HG03060 (cell line): ENCODE measurements at regions not wholly inside any gene's neighbourhood (a gene's known extent, or its start where the extent isn't known, plus 50 kb on each side); places are given as distances from the start of the nearest gene placed in this dataset.

Experiments used
- ATAC-seq: cut with Tn5 transposase; IDR thresholded peaks from one replicate; pipeline ENCODE4 v1.9.1; 2021; ENCODE audit warnings: low read depth, moderate number of reproducible peaks; ENCODE audit not compliant: unreplicated experiment

DNA sequence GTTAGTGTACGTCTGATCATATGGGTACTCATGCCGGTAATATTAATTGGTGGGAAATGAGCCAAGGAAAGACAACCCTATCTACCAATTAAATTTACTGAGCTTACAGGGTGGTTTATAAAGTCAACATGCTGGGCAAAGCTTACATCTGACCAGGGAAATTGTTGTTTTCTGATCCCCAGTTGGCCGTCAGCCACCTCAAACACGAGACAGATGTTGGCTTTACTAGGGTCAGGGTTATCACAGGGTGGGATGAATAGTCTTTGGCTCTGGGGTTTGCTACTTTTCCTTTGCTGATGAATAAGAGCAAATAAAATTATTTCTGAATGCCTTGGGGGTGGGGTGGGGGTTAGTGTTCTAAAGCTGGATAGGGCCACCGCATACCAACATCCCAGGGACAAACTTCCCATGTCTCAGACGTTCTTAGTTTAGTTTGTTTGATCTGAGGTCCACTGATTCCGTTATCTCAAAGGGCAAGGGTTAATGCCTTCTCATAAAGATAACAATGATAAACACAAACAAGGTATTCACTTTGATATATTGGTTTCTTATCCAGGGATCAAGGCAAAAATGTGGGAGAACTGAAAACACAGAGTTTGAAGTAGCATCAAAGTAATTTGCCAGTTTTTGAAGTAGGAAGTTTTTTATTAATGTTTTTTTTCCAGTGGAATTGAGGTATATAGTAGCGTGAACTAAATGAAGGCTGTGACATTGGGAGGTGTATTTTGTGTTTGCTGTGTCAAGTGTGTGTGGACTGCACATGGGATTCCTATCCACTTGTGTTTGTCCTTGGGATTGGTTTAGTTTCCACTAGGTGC lies 109.1 kb upstream of the RPS23 start:
- ATAC-seq: no peak

DNA sequence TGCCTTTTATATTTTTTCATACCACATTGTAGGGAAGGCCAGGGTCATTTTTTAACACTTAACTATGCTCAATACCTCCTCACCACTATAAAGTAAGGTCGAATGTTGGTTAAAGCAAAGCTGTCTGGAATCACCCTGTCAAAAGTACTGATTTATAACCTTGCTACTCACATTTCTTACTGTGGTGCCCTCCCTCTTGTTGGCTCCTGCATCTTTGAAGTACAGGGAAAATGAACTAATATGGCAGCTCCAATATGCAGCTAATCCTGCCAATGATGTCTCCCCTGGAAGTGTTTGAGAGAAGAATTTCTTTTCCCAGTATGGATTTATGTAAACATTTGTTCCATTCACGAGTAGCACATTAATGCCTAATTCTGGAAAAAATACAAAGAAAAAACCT lies 108.4 kb upstream of the RPS23 start:
- ATAC-seq: no peak

DNA sequence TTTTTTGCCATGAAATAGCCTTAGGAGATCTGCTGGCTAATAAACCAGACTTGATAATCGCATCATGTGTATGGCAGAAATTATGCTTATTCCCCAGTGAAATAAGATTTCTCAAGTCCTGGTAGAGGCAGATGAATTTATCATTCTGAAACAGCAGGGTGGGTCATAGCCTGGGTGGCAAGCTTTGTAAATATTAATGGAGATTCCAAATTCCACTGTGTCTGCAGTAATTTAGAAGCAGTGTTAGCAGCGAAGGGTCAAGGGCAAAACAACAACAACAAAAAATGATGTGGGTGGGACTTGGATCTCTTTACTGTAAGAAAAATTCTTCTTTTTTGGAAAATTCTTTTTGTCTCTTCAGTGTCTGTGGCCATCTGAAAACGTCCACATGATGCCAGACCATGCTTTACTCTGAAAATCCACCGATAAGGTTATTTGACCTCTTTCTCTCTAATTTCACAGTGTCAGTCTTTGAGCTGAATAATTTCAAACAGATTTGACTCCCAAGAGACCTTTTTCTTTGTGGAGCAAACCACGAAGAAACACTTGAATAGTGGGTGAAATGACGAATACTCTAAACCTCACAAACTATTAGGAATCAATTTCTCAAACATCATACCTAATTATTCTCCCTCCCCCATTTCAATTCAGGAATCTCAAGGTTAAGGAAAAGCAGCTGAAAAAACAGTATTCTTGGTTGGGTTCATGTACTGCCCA lies 106.0 kb upstream of the RPS23 start:
- no peak for ATAC-seq

DNA sequence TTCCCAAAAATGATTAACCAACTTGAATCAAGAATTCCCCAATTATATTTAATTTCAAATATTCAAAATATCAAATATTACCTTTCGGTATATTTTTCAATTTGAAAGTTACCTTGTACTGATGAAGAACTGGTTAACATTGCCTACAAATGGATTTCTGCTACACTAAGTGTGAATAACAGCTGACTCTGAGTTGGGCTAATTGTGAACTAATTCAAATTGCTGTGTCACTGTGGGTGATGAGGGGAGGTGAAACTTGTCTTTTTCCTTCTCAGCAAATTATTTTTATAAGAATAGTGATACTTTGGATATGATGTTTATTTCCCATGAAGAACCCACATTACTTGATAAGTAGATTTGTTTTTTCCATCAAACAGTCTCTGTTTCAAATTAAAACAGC lies 103.4 kb upstream of the RPS23 start:
- no peak for ATAC-seq

DNA sequence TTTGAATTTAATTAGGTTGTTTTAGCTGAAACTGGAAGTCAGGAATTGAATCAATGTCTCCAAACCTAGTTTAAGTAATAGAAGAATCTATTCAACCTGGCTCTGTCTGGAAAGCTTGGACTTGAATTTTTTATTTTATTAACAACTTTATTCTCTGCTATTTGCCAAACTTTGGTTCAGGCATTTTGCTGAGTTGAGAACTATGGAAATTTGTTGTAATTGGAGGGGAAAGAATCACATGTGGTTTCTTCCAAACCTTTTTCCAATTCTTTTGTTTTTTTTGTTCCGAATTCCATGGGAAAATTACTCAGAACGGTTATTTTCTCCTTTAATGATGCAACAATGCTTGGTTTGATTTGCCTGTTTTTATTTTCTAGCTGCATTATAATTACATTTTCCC lies 98.2 kb upstream of the RPS23 start:
- no peak for ATAC-seq

DNA sequence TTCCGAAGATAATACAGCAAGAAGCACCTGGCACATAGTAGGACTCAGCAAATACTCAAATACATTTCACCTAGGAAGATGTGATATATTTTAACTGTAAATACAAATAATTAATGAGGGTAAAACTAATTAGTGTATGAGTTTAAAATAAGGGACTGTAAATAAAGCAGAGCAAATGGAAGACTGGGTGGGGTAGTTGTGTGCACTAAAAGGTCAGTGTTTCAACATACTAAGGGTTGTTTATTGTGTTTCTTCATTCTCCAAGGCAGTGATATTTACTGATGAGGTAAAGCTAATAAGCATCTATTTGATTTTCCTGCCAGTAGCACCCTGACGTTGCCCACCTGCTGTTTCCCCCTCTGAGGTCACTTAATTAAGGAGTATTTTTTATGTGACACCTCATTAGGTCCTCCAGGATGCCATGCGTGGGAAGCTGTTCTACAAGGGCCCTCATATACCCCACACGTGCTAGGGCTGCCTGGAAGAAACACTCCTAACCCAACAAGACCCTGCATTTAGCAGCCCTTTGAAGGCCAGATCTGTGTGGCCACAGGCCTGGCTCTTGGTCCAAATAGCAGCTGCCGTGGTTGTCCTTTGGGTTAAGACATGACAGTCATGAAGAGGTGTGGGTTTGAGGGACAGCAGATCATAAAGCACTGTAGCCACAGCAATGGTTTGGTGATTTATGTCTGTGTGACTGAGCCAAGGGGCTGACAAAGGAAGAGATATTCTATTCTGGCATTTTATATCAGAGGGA lies 97.5 kb upstream of the RPS23 start:
- ATAC-seq: no peak

DNA sequence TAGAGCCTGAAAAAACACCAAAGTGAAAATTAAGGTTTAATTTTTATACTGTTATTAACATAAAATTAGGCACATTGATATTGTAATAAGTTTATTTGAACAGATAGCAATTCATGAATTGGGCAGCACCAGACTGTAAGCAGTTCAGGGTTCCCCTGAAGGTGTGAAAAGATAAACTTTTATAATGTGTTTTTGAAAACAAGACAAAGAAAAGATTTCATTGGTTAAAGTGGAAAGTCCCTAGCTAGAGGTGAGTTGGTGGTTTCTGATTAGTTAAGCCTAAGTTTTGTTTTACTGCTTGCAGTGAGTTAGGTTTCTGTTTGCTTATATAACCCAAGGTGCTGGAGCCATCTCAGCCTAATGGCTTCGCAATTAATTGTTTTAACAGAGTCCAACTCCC lies 96.5 kb upstream of the RPS23 start:
- no peak for ATAC-seq

DNA sequence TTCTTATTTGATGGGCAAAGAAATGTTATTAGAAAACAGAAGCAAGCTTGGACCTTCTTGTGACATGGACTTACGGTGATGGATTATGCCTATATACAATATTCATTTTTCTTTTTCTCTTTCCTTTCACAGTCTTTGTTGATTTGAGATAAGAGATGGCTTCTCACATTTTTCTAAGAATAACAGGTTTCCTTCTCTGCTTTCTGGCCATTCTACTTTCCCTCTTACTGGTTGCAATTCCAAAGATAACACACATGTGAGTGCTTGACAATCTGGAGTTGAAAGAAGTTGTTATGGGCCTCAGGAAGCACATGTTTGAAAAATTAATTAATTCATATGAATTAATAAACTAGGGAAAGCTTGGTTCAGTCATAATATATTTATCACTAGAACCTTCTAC lies 89.8 kb upstream of the RPS23 start:
- ATAC-seq: no peak

DNA sequence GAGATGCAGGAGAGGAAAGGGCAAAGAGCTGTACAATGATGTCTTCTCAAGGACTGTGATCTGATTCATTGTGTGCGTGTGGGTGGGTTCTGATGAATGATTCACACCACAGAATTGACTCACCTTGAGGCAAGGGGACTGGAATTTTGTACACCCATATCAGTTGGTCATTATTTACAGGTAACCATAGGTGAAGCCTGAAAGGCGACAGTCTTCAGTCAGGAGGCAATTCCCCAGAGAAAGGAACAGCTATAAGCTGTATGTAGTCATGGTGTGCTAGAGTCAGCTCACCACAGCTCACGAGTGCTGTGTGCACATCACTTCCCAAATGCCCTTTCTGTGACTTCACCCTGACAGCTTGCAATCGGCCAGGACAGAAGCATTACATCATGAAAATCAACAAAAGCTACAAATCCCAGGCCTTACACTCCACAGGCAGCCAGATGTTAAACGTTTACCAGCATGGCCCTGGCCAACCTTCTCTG lies 87.6 kb upstream of the RPS23 start:
- no peak for ATAC-seq

DNA sequence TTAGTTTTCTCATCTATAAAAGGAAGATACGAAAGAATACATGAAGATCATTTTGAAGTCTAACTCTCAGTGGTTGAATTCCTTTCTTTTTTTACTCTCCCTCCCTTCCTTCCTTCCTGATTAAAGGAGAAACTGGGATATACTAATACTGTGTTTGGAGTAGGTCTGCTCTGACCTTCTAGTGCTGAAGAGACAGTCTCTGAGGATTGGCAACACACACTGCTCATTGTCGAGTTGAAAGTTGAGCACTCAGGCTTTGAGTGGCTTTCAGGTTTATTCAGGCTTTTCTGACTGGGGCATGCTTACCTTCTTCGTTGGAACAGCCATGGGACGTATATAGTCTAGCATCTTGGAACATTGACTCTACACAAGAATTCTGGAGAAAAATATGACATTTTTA lies 86.9 kb upstream of the RPS23 start:
- ATAC-seq: no peak

DNA sequence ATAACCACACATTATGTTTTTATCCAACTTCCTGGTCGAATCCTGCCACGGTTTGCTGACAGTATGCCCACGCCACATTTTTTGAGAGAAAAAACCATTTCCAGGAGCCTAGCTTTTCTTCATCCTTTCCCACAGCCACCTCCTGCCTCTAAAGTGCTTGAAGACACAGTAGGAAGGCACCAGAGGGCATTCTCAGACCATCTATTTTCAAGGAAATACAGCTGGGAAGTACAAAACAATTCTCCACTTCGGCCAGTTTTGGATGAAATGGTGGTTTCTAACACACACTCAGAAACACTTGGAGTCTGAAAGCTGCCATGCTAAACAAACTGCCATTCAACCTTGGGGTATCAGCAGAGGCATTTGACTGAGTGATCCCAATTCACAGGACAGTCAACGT lies 86.3 kb upstream of the RPS23 start:
- ATAC-seq: no peak

DNA sequence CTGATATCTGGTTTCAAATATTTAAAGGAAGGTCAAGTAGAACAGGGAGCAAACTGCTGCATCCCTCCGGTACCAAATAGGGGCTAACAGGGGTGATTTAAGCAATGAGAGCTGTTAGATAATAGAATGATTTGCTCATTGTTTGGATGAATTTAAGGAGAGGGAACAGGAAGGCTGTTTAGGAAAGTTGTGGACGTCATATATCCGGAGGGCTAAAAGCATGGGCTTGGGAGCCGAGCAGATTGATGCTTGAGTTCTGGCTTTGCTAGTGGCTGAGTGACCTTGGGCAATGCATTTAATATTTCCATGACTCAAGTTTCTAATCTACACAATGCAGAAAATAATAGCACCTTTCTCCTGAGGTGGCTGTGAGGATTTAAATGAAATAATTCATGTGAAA lies 85.4 kb upstream of the RPS23 start:
- ATAC-seq: no peak

DNA sequence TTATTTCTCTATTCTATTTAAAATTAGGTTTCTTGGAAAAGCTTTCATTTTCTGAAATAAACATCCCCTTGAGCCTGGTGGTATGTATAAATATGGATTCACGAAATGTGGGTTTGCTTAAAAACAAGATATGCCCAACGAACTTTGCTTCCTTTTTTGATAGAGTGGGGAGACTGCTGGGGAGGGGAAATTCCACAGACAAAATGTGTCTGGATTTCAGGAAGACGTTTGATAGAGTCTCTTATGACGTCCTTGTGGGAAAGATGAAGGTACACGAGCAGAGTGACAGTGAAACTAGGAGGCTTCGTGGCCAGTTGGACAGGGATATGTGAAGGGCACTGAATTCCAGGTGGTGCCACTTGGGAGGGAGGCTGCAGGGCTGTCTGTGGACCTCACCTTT lies 84.5 kb upstream of the RPS23 start:
- ATAC-seq: no peak

DNA sequence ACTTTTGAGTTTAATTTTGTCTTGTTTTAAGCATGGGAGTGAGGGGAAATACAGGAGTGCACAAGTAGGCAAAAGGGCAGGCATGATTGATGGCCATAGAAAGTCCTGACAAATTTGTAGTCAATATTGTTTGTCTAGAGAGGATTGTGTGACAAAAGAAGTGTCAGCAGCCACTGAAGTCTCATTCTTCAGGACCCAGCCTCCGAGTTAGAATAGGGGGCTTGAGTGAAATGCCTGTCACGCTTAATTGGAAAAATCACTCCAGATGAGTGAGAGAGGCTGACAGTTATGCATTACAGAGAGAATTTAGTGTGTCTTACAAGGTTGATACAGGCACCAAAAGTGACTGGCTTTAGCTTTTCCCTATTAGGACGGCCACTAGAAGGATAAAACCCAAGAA lies 81.9 kb upstream of the RPS23 start:
- no peak for ATAC-seq

DNA sequence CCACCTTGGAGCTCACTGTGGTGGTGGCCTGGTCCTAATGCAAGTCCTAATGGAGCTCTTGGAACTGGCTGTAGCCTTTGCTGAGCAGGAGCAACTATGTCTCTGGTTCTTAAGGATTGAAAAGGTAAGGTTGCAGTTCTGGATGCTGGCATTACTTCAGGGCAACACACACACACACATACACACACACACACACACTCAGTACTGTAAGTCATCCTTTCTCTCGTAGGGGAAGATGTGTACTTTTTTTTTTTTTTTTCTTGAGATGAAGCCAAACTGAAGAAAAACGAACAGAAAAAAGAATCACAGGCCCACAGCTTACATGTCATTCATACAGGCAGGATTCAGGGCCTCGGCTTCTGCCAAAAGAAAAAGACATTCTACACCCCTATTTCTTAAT lies 81.1 kb upstream of the RPS23 start:
- no peak for ATAC-seq

DNA sequence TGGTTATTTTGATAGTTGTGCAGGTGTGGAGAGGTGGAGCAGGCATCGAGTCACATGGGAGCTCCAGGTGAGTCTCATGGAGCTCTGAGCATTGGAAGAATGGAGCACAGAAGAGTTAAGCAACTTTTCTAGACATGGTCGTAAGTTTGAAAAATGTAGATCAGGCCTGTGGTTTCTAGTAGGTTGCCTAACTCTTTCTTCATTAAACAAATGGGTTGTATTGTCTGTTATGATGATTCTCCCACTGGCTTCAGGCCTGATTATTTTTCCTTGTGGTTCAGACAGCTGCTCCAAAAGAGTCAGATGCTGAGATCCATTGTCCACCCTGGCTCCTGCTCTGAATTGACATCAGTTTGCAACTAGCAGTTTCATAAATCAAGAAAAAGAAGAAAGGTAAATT lies 80.3 kb upstream of the RPS23 start:
- ATAC-seq: no peak

DNA sequence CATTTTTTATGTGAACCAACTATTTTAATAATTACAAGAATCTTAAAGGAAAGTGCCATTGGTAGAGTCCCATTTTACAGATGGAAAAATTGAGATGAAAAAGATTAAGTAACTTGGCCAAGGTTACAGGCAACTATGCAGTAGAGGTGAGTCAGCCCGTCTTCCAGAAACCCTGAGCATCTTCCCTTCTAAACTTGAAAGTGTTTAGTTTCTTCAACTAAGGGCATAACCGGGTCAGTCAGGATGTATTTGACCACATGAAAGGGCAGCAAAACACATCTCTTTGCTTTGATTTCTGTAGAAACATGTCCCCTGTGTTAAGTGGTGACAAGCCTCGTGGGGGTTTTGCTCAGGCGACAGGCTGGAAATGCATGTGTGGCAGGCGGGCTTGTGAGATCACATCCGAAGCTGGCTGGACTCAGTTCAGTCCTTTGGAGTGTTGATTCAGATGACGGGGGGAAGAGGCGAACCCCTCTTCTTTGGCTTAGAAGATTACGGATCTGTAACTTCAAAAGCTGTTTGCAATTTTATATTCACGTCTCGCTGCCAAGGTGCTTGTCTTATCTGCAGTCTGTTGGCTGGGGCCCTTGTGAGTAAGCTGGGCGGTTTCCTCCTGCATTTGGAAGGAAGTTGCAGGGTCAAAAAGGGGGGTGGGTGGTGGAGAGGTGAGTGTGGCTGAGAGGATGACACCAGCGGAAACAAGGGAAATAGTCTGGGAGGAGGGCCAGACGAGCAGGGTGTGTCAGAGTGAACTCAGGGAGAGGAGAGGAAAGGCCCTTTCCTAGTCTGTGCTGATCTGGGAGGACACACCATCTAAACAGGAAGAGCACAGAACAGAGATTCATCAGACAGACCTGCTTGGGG lies 78.9 kb upstream of the RPS23 start:
- ATAC-seq: no peak

DNA sequence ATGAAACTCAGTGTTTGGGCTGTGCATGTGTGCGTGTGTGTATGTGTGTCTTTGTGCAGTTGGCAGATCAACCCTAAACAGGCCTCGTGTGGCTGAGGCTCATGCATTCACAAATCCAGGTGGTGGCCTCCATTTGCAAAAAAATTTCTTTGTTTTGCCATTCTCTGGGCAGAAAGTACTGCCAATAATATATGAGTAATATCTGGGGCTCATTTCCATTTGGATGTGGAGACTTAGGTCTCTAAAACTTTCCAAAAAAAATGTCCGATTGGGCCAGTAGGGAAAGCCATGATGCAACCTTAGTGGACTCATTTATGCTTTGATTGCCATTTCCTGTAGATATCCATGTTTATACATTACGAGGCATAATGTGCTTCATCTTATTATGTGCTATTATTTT lies 77.9 kb upstream of the RPS23 start:
- ATAC-seq: no peak

DNA sequence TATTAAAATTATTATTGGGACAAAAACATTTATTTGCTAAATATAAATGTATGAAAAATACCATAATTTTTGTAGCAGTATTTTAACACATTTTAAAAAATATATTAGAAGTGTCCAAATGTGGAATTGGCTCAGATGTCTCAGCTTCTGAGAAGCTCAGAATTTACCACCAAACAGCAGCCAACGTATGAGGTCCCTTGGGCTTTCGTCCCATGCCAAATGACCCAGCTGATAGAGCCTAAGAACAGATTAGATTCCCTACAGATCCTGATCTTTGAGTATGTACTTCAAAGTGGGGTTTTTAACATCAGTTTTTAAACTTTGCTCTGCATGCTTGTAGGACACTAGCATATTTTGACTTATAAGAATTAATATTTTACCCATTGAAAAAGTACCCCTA lies 77.3 kb upstream of the RPS23 start:
- ATAC-seq: no peak

DNA sequence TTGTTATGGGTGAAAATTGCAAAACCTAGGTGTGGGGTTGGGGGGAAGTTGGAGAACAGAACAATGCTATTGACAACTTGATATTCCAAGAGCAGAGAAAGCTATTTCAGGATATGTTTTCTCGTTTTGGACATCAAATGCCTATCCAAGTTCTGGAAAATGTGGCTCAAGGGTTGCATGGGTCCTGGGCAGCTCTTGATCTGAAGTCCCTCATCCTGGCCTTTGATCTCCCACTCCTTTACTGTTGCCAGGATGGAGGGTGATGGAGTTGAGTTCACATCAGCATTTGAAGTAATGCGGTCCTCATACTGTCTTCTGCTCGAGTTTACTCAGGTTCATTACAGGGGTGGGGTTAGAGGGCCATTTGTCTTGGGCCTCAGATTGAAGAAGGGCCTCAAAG lies 76.9 kb upstream of the RPS23 start:
- ATAC-seq: no peak

DNA sequence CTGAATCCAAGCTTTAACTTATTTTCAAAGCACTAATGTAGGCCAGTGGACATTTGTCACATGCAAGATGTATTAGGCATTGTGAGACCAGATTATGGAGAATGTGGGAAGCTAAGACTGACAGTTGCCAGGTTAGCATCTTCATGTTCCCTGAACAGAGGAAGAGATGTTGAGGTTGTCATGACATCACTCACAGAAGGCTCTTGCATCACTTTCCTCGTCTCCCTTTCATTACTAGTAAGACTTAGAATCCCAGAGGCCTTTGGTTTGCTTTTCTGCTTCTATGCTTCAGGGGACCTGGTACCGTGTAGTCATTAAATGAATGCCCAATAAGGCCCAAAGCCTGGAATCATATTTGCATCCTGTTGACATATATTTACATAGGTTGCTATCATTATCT lies 76.4 kb upstream of the RPS23 start:
- no peak for ATAC-seq
